Testis (tissue), 2 donors: ENCODE measurements at regions not wholly inside any gene's neighbourhood (a gene's known extent, or its start where the extent isn't known, plus 50 kb on each side); places are given as distances from the start of the nearest gene placed in this dataset.

Experiments used
- POLR2A ChIP-seq: fragments of 450-650 bp; IDR thresholded peaks from one replicate; pipeline ENCODE4 v1.6.1; 2017; ENCODE audit warnings: antibody characterized with exemption, mild to moderate bottlenecking, moderate library complexity
- TF ChIP-seq, protein P1 (sequence below), 3 experiments: fragments of 450-650 bp in 2 of 3; fragments of 200-600 bp in 1 of 3; sonication (generic) in 1 of 3; IDR thresholded peaks; one replicate each; pipeline ENCODE4 v1.5.1; 2016 to 2019; ENCODE audit warnings: antibody characterized with exemption in 3 of 3, mild to moderate bottlenecking in 2 of 3, moderate library complexity in 1 of 3

DNA sequence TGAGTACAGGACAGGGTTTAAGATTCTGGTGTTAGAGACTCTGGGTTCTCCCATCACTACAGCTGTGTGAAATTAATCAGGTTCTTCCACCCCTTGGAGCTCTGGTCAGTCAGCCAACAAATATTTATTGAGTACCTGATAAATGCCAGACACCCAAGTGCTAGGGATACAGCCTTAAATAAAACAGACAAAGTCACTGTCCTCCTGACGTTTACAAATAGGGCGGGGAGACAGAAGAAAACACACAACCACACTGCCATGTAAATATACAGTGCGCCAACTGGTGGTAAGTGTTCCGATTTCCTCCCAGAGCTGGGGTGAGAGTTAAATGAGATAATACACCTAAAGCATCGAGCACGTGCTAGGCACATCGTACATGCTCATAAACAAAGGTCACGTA is 121.0 kb downstream of the COPRS start:
- TF ChIP-seq, protein P1, sequence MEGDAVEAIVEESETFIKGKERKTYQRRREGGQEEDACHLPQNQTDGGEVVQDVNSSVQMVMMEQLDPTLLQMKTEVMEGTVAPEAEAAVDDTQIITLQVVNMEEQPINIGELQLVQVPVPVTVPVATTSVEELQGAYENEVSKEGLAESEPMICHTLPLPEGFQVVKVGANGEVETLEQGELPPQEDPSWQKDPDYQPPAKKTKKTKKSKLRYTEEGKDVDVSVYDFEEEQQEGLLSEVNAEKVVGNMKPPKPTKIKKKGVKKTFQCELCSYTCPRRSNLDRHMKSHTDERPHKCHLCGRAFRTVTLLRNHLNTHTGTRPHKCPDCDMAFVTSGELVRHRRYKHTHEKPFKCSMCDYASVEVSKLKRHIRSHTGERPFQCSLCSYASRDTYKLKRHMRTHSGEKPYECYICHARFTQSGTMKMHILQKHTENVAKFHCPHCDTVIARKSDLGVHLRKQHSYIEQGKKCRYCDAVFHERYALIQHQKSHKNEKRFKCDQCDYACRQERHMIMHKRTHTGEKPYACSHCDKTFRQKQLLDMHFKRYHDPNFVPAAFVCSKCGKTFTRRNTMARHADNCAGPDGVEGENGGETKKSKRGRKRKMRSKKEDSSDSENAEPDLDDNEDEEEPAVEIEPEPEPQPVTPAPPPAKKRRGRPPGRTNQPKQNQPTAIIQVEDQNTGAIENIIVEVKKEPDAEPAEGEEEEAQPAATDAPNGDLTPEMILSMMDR (IDR thresholded peaks at IDR 0.05) = no peak
- TF ChIP-seq POLR2A = no peak
